ENCODE measurements at regions not wholly inside any gene's neighbourhood (a gene's known extent, or its start where the extent isn't known, plus 50 kb on each side); places are given as distances from the start of the nearest gene placed in this dataset.
"Not testable (repeated sequence)": the region's sequence is repeated elsewhere in the genome, so short reads cannot be mapped to it uniquely, and the experiment has no call there.

GRCh38 chr14:46147452-46147851, 504.1 kb downstream of the RPL10L start:
- Histone ChIP-seq H3K4me1 (ENCODE audit: control insufficient read depth in 5 of 5, insufficient read depth in 5 of 5, low read length in 5 of 5) (no peaks in the 10 kb centered on the region), H3K9ac (ENCODE audit: low read length in 5 of 5) (no peak overlapping the region), H3K36me3 (ENCODE audit: control insufficient read depth in 5 of 5, insufficient read depth in 5 of 5, low read length in 5 of 5) (no peaks in the 10 kb centered on the region), H3K9me3 (ENCODE audit: control insufficient read depth in 5 of 5, low read length in 5 of 5) (peaks cover 0 to 2% (median 0%) of the 10 kb centered on the region in 5 donors), H3K4me3 (ENCODE audit: low read depth in 1 of 5, low read length in 5 of 5) (no peak overlapping the region), H3K27ac (ENCODE audit: low read depth, low read length) (no peak overlapping the region), H3K27me3 (ENCODE audit: control insufficient read depth in 5 of 5, insufficient read depth in 4 of 5, low read length in 5 of 5) (no peaks in the 10 kb centered on the region)

- H3K27me3 ChIP-seq (ENCODE audit: control insufficient read depth in 5 of 5, insufficient read depth in 4 of 5, low read length in 5 of 5): no peaks in the 10 kb centered on the region
- no peaks in the 10 kb centered on the region for H3K36me3 ChIP-seq (ENCODE audit: control insufficient read depth in 5 of 5, insufficient read depth in 5 of 5, low read length in 5 of 5)
- peaks cover 0 to 2% (median 0%) of the 10 kb centered on the region in 5 donors for H3K9me3 ChIP-seq (ENCODE audit: control insufficient read depth in 5 of 5, low read length in 5 of 5)
- no peak overlapping the region for H3K27ac ChIP-seq (ENCODE audit: low read depth, low read length)
- no peak overlapping the region for H3K4me3 ChIP-seq (ENCODE audit: low read depth in 1 of 5, low read length in 5 of 5)
- H3K9ac ChIP-seq (ENCODE audit: low read length in 5 of 5): no peak overlapping the region
- H3K4me1 ChIP-seq (ENCODE audit: control insufficient read depth in 5 of 5, insufficient read depth in 5 of 5, low read length in 5 of 5): no peaks in the 10 kb centered on the region
These were observed 504.6 kb downstream of the RPL10L start for GRCh38 chr14:46147024-46147423.

GRCh38 chr14:46140445-46140844, 511.1 kb downstream of the RPL10L start:
- no peak overlapping the region for H3K9ac ChIP-seq (ENCODE audit: low read length in 5 of 5)
- no peak overlapping the region for H3K27ac ChIP-seq (ENCODE audit: low read depth, low read length)
- no peak overlapping the region for H3K4me3 ChIP-seq (ENCODE audit: low read depth in 1 of 5, low read length in 5 of 5)
- no peaks in the 10 kb centered on the region for H3K27me3 ChIP-seq (ENCODE audit: control insufficient read depth in 5 of 5, insufficient read depth in 4 of 5, low read length in 5 of 5)
- no peaks in the 10 kb centered on the region for H3K36me3 ChIP-seq (ENCODE audit: control insufficient read depth in 5 of 5, insufficient read depth in 5 of 5, low read length in 5 of 5)
- H3K9me3 ChIP-seq (ENCODE audit: control insufficient read depth in 5 of 5, low read length in 5 of 5): no peaks in the 10 kb centered on the region
- no peaks in the 10 kb centered on the region for H3K4me1 ChIP-seq (ENCODE audit: control insufficient read depth in 5 of 5, insufficient read depth in 5 of 5, low read length in 5 of 5)

- H3K4me3 ChIP-seq (ENCODE audit: low read depth in 1 of 5, low read length in 5 of 5): no peak overlapping the region
- H3K36me3 ChIP-seq (ENCODE audit: control insufficient read depth in 5 of 5, insufficient read depth in 5 of 5, low read length in 5 of 5): no peaks in the 10 kb centered on the region
- H3K9ac ChIP-seq (ENCODE audit: low read length in 5 of 5): no peak overlapping the region
- no peaks in the 10 kb centered on the region for H3K4me1 ChIP-seq (ENCODE audit: control insufficient read depth in 5 of 5, insufficient read depth in 5 of 5, low read length in 5 of 5)
- no peak overlapping the region for H3K27ac ChIP-seq (ENCODE audit: low read depth, low read length)
- H3K27me3 ChIP-seq (ENCODE audit: control insufficient read depth in 5 of 5, insufficient read depth in 4 of 5, low read length in 5 of 5): no peaks in the 10 kb centered on the region
- no peaks in the 10 kb centered on the region for H3K9me3 ChIP-seq (ENCODE audit: control insufficient read depth in 5 of 5, low read length in 5 of 5)
These were observed 511.9 kb downstream of the RPL10L start for GRCh38 chr14:46139649-46140048.

- no peaks in the 10 kb centered on the region for H3K9me3 ChIP-seq (ENCODE audit: control insufficient read depth in 5 of 5, low read length in 5 of 5)
- no peaks in the 10 kb centered on the region for H3K36me3 ChIP-seq (ENCODE audit: control insufficient read depth in 5 of 5, insufficient read depth in 5 of 5, low read length in 5 of 5)
- H3K9ac ChIP-seq (ENCODE audit: low read length in 5 of 5): no peak overlapping the region
- no peak overlapping the region for H3K4me3 ChIP-seq (ENCODE audit: low read depth in 1 of 5, low read length in 5 of 5)
- no peaks in the 10 kb centered on the region for H3K27me3 ChIP-seq (ENCODE audit: control insufficient read depth in 5 of 5, insufficient read depth in 4 of 5, low read length in 5 of 5)
- H3K4me1 ChIP-seq (ENCODE audit: control insufficient read depth in 5 of 5, insufficient read depth in 5 of 5, low read length in 5 of 5): no peaks in the 10 kb centered on the region
- H3K27ac ChIP-seq (ENCODE audit: low read depth, low read length): no peak overlapping the region
These were observed 513.8 kb downstream of the RPL10L start for GRCh38 chr14:46137786-46138185.

GRCh38 chr14:46136456-46136855, 515.1 kb downstream of the RPL10L start:
- no peaks in the 10 kb centered on the region for H3K9me3 ChIP-seq (ENCODE audit: control insufficient read depth in 5 of 5, low read length in 5 of 5)
- no peaks in the 10 kb centered on the region for H3K27me3 ChIP-seq (ENCODE audit: control insufficient read depth in 5 of 5, insufficient read depth in 4 of 5, low read length in 5 of 5)
- no peaks in the 10 kb centered on the region for H3K36me3 ChIP-seq (ENCODE audit: control insufficient read depth in 5 of 5, insufficient read depth in 5 of 5, low read length in 5 of 5)
- H3K9ac ChIP-seq (ENCODE audit: low read length in 5 of 5): no peak overlapping the region
- H3K4me1 ChIP-seq (ENCODE audit: control insufficient read depth in 5 of 5, insufficient read depth in 5 of 5, low read length in 5 of 5): no peaks in the 10 kb centered on the region
- H3K27ac ChIP-seq (ENCODE audit: low read depth, low read length): no peak overlapping the region
- no peak overlapping the region for H3K4me3 ChIP-seq (ENCODE audit: low read depth in 1 of 5, low read length in 5 of 5)

- H3K36me3 ChIP-seq (ENCODE audit: control insufficient read depth in 5 of 5, insufficient read depth in 5 of 5, low read length in 5 of 5): no peaks in the 10 kb centered on the region
- H3K9ac ChIP-seq (ENCODE audit: low read length in 5 of 5): no peak overlapping the region
- H3K4me3 ChIP-seq (ENCODE audit: low read depth in 1 of 5, low read length in 5 of 5): no peak overlapping the region
- H3K4me1 ChIP-seq (ENCODE audit: control insufficient read depth in 5 of 5, insufficient read depth in 5 of 5, low read length in 5 of 5): no peaks in the 10 kb centered on the region
- H3K27ac ChIP-seq (ENCODE audit: low read depth, low read length): no peak overlapping the region
- peaks cover 3 to 39% (median 27%) of the 10 kb centered on the region in 5 donors for H3K9me3 ChIP-seq (ENCODE audit: control insufficient read depth in 5 of 5, low read length in 5 of 5)
- H3K27me3 ChIP-seq (ENCODE audit: control insufficient read depth in 5 of 5, insufficient read depth in 4 of 5, low read length in 5 of 5): no peaks in the 10 kb centered on the region
These were observed 543.4 kb downstream of the RPL10L start for GRCh38 chr14:46108228-46108627.

- not testable (repeated sequence) for H3K4me1 ChIP-seq (ENCODE audit: control insufficient read depth in 5 of 5, insufficient read depth in 5 of 5, low read length in 5 of 5); H3K27me3 ChIP-seq (ENCODE audit: control insufficient read depth in 5 of 5, insufficient read depth in 4 of 5, low read length in 5 of 5); H3K9ac ChIP-seq (ENCODE audit: low read length in 5 of 5); H3K27ac ChIP-seq (ENCODE audit: low read depth, low read length); H3K9me3 ChIP-seq (ENCODE audit: control insufficient read depth in 5 of 5, low read length in 5 of 5); H3K36me3 ChIP-seq (ENCODE audit: control insufficient read depth in 5 of 5, insufficient read depth in 5 of 5, low read length in 5 of 5); H3K4me3 ChIP-seq (ENCODE audit: low read depth in 1 of 5, low read length in 5 of 5)
These were observed 550.7 kb downstream of the RPL10L start for GRCh38 chr14:46100901-46101300.

- Histone ChIP-seq H3K4me3 (ENCODE audit: low read depth in 1 of 5, low read length in 5 of 5) (no peak overlapping the region), H3K27me3 (ENCODE audit: control insufficient read depth in 5 of 5, insufficient read depth in 4 of 5, low read length in 5 of 5) (no peaks in the 10 kb centered on the region), H3K9ac (ENCODE audit: low read length in 5 of 5) (no peak overlapping the region), H3K4me1 (ENCODE audit: control insufficient read depth in 5 of 5, insufficient read depth in 5 of 5, low read length in 5 of 5) (no peaks in the 10 kb centered on the region), H3K9me3 (ENCODE audit: control insufficient read depth in 5 of 5, low read length in 5 of 5) (no peaks in the 10 kb centered on the region), H3K27ac (ENCODE audit: low read depth, low read length) (no peak overlapping the region), H3K36me3 (ENCODE audit: control insufficient read depth in 5 of 5, insufficient read depth in 5 of 5, low read length in 5 of 5) (no peaks in the 10 kb centered on the region)
These were observed 559.8 kb downstream of the RPL10L start for GRCh38 chr14:46091819-46092218.

- H3K9ac ChIP-seq (ENCODE audit: low read length in 5 of 5): no peak overlapping the region
These were observed 564.0 kb downstream of the RPL10L start for GRCh38 chr14:46087604-46088003.

GRCh38 chr14:46074061-46074460, 577.5 kb downstream of the RPL10L start:
- Histone ChIP-seq H3K4me3 (ENCODE audit: low read depth in 1 of 5, low read length in 5 of 5) (no peak overlapping the region), H3K27ac (ENCODE audit: low read depth, low read length) (no peak overlapping the region), H3K9ac (ENCODE audit: low read length in 5 of 5) (no peak overlapping the region), H3K27me3 (ENCODE audit: control insufficient read depth in 5 of 5, insufficient read depth in 4 of 5, low read length in 5 of 5) (no peaks in the 10 kb centered on the region), H3K36me3 (ENCODE audit: control insufficient read depth in 5 of 5, insufficient read depth in 5 of 5, low read length in 5 of 5) (no peaks in the 10 kb centered on the region), H3K4me1 (ENCODE audit: control insufficient read depth in 5 of 5, insufficient read depth in 5 of 5, low read length in 5 of 5) (no peaks in the 10 kb centered on the region), H3K9me3 (ENCODE audit: control insufficient read depth in 5 of 5, low read length in 5 of 5) (no peaks in the 10 kb centered on the region)

More at GRCh38 chr14:46087604-46088003, 564.0 kb downstream of the RPL10L start:
- no peak overlapping the region for H3K4me3 ChIP-seq (ENCODE audit: low read depth in 1 of 5, low read length in 5 of 5)
- H3K9me3 ChIP-seq (ENCODE audit: control insufficient read depth in 5 of 5, low read length in 5 of 5): peaks cover 0 to 5% (median 0%) of the 10 kb centered on the region in 5 donors
- H3K4me1 ChIP-seq (ENCODE audit: control insufficient read depth in 5 of 5, insufficient read depth in 5 of 5, low read length in 5 of 5): no peaks in the 10 kb centered on the region
- no peaks in the 10 kb centered on the region for H3K27me3 ChIP-seq (ENCODE audit: control insufficient read depth in 5 of 5, insufficient read depth in 4 of 5, low read length in 5 of 5)
- H3K27ac ChIP-seq (ENCODE audit: low read depth, low read length): no peak overlapping the region
- H3K36me3 ChIP-seq (ENCODE audit: control insufficient read depth in 5 of 5, insufficient read depth in 5 of 5, low read length in 5 of 5): no peaks in the 10 kb centered on the region

Data from subcutaneous abdominal adipose tissue (tissue), 5 donors.